CD4-positive, alpha-beta T cell (primary cell): ENCODE measurements at regions not wholly inside any gene's neighbourhood (a gene's known extent, or its start where the extent isn't known, plus 50 kb on each side); places are given as distances from the start of the nearest gene placed in this dataset.

Source experiments
- ATAC-seq: fragments of 200-7000 bp; cut with Tn5 transposase; one replicate; pipeline ENCODE4 v1.10.0; 2022; ENCODE audit warnings: mild to moderate bottlenecking; ENCODE audit not compliant: poor library complexity
- CTCF ChIA-PET: fragments of 350-600 bp; sonication (Branson Sonifier 250); formaldehyde crosslinking; loops from one replicate; lab custom pipeline; 2021; ENCODE audit warnings: antibody characterized with exemption, inconsistent platforms; lab: Charles Lee
- POLR2A ChIA-PET: fragments of 350-600 bp; sonication (Branson Sonifier 250); formaldehyde crosslinking; loops from one replicate; lab custom pipeline; 2021; ENCODE audit warnings: antibody characterized with exemption, inconsistent platforms; lab: Charles Lee
- DNase-seq, 14 experiments: peaks; one replicate each; pipeline ENCODE4 v3.0.0-alpha.2; 2013 to 2020; ENCODE audit warnings: mixed read lengths in 2 of 14
- H3K27ac ChIP-seq, 2 donors: one replicate each; pipeline versions ENCODE4 v1.5.1 to v1.7.0; 2013; ENCODE audit warnings: low read length in 2 of 2, low read depth in 1 of 2, mild to moderate bottlenecking in 1 of 2
- H3K27me3 ChIP-seq, 2 experiments: 1 replicate in 1 of 2; 2 replicates in 1 of 2; pipeline versions ENCODE4 v1.6.1 to v1.7.0; 2013; ENCODE audit warnings: low read length in 2 of 2, control low read depth in 1 of 2, mild to moderate bottlenecking in 1 of 2, moderate library complexity in 1 of 2; ENCODE audit not compliant: insufficient read depth in 2 of 2, control insufficient read depth in 1 of 2
- H3K36me3 ChIP-seq: one replicate; pipeline ENCODE4 v1.6.1; 2013; ENCODE audit warnings: low read length, control low read depth; ENCODE audit not compliant: insufficient read depth
- H3K4me1 ChIP-seq: one replicate; pipeline ENCODE4 v1.6.1; 2013; ENCODE audit warnings: low read length, control low read depth; ENCODE audit not compliant: insufficient read depth
- H3K4me3 ChIP-seq: one replicate; pipeline ENCODE4 v1.5.1; 2013; ENCODE audit warnings: mild to moderate bottlenecking, low read length, moderate library complexity
- H3K9me3 ChIP-seq, 2 experiments: 1 replicate in 1 of 2; 2 replicates in 1 of 2; pipeline versions ENCODE4 v1.6.1 to v1.7.0; 2013; ENCODE audit warnings: low read length in 2 of 2, mild to moderate bottlenecking in 2 of 2, control low read depth in 1 of 2, moderate library complexity in 1 of 2; ENCODE audit not compliant: control insufficient read depth in 1 of 2, insufficient read depth in 1 of 2
- H3K27ac Mint-ChIP-seq: one replicate; pipeline ENCODE4 v1.8.0; 2020; ENCODE audit warnings: mixed read lengths
- H3K27me3 Mint-ChIP-seq: one replicate; pipeline ENCODE4 v1.8.0; 2021; ENCODE audit warnings: mixed read lengths
- H3K36me3 Mint-ChIP-seq: one replicate; pipeline ENCODE4 v1.8.0; 2021; ENCODE audit warnings: low read depth, mixed read lengths
- H3K4me1 Mint-ChIP-seq: one replicate; pipeline ENCODE4 v1.8.0; 2021; ENCODE audit warnings: low read depth, mixed read lengths
- H3K4me3 Mint-ChIP-seq: one replicate; pipeline ENCODE4 v1.8.0; 2020; ENCODE audit warnings: mild to moderate bottlenecking, mixed read lengths
- H3K9me3 Mint-ChIP-seq: one replicate; pipeline ENCODE4 v1.8.0; 2020; ENCODE audit warnings: mixed read lengths
- intact Hi-C, 2 experiments: fragments of 100-400 bp; cut with DNase I in 1 of 2; cut with micrococcal nuclease in 1 of 2; formaldehyde crosslinking; loops; one replicate each; pipeline versions ENCODE4 v1.15.1 to v1.9.0; 2023 to 2025; cut with DNase I, micrococcal nuclease
- TF ChIP-seq, protein P1 (sequence below): fragments of 200-600 bp; IDR thresholded peaks from one replicate; pipeline ENCODE4 v1.8.0; 2022; ENCODE audit warnings: antibody characterized with exemption, mild to moderate bottlenecking

GRCh38 chr13:27014406-27015359 is 156.9 kb downstream of the USP12 start:
- H3K27ac Mint-ChIP-seq: no peak overlapping the region
- H3K27me3 Mint-ChIP-seq: peaks cover 17% of the 10 kb centered on the region
- Histone ChIP-seq H3K9me3 (no peaks in the 10 kb centered on the region), H3K27me3 (no peaks in the 10 kb centered on the region), H3K4me1 (no peaks in the 10 kb centered on the region), H3K4me3 (no peak overlapping the region), H3K36me3 (no peaks in the 10 kb centered on the region), H3K27ac (no peak overlapping the region)
- TF ChIP-seq, protein P1, sequence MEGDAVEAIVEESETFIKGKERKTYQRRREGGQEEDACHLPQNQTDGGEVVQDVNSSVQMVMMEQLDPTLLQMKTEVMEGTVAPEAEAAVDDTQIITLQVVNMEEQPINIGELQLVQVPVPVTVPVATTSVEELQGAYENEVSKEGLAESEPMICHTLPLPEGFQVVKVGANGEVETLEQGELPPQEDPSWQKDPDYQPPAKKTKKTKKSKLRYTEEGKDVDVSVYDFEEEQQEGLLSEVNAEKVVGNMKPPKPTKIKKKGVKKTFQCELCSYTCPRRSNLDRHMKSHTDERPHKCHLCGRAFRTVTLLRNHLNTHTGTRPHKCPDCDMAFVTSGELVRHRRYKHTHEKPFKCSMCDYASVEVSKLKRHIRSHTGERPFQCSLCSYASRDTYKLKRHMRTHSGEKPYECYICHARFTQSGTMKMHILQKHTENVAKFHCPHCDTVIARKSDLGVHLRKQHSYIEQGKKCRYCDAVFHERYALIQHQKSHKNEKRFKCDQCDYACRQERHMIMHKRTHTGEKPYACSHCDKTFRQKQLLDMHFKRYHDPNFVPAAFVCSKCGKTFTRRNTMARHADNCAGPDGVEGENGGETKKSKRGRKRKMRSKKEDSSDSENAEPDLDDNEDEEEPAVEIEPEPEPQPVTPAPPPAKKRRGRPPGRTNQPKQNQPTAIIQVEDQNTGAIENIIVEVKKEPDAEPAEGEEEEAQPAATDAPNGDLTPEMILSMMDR: no peak
- no peaks in the 10 kb centered on the region for H3K4me1 Mint-ChIP-seq
- ChIA-PET POLR2A (no interaction called here), CTCF (no interaction called here)
- DNase-seq (no peak), ATAC-seq (no peak)
- H3K9me3 Mint-ChIP-seq: no peaks in the 10 kb centered on the region
- no peak overlapping the region for H3K4me3 Mint-ChIP-seq
- intact Hi-C loops: no loop called here
- no peaks in the 10 kb centered on the region for H3K36me3 Mint-ChIP-seq

DNA sequence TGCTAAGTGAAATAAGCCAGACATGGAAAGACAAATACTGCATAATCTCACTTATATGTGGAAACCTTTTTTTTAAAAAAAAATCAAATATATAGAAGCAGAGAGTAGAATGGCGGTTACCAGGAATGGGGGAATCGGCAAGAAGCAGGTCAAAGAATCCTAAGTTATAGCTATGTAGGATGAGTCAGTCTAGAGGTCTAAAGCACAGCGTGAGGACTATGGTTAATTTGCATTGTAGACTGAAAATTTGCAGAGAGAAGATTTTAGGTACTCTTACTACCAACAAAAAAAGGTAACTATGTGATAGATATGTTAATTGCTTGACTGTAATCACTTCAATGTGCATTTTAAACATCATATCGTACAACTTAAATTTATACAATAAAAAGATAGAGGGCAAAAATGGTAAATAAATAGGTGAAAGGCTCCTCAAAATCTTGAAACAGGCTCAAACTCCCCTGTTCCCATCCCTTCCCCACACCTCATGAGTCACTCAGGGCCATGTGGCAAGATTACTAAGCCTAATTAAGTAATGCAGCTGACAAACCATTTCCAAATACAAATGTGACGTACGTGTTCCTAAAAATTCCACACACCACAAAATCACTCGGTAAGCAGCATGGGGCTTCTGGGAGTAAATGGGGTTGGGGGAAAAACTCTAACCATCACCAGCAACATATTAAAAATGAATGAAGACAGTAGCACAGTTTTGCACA is 159.0 kb downstream of the USP12 start:
- Histone ChIP-seq H3K4me1 (no peaks in the 10 kb centered on the region), H3K4me3 (no peak overlapping the region), H3K9me3 (no peaks in the 10 kb centered on the region), H3K27ac (no peak overlapping the region), H3K27me3 (no peaks in the 10 kb centered on the region), H3K36me3 (no peaks in the 10 kb centered on the region)
- intact Hi-C loops: no loop called here
- H3K27me3 Mint-ChIP-seq: peaks cover 17% of the 10 kb centered on the region
- no peaks in the 10 kb centered on the region for H3K36me3 Mint-ChIP-seq
- no peaks in the 10 kb centered on the region for H3K4me1 Mint-ChIP-seq
- CTCF ChIA-PET: no interaction called here
- H3K9me3 Mint-ChIP-seq: no peaks in the 10 kb centered on the region
- TF ChIP-seq, protein P1: no peak
- POLR2A ChIA-PET: no interaction called here
- H3K4me3 Mint-ChIP-seq: no peak overlapping the region
- DNase-seq: no peak
- ATAC-seq: no peak
- H3K27ac Mint-ChIP-seq: no peak overlapping the region

DNA sequence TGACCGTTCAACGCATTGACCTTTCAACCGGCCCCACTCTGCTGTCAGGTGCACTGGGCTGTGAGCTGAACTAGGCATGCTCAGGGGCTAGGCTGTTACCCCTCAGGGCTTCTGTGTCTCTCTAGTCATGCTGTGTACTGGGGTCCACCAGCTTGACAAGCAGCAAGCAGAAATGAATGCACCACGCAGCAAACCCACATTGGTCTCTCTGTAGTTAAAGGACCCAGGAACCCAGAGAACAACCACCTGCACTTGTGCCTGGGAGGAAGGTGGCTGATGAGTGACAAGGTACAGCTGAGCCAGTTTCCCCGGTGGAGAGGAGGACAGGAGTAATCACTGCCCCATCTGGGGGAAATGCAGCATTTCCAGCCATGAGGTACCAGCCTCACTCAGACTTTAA is 159.9 kb downstream of the USP12 start:
- Mint-ChIP-seq H3K9me3 (no peaks in the 10 kb centered on the region), H3K4me1 (no peaks in the 10 kb centered on the region), H3K4me3 (no peak overlapping the region), H3K36me3 (no peaks in the 10 kb centered on the region), H3K27me3 (peaks cover 26% of the 10 kb centered on the region), H3K27ac (no peak overlapping the region)
- ChIA-PET POLR2A (no interaction called here), CTCF (no interaction called here)
- Histone ChIP-seq H3K27ac (no peak overlapping the region), H3K36me3 (no peaks in the 10 kb centered on the region), H3K4me1 (peaks cover under 1% of the 10 kb centered on the region), H3K9me3 (peaks cover 0 to 4% of the 10 kb centered on the region in 2 experiments), H3K4me3 (no peak overlapping the region), H3K27me3 (peaks cover under 1 to 6% of the 10 kb centered on the region in 2 experiments)
- ATAC-seq: no peak
- intact Hi-C loops: no loop called here
- no peak for DNase-seq
- TF ChIP-seq, protein P1: no peak
